ENCODE measurements at regions not wholly inside any gene's neighbourhood (a gene's known extent, or its start where the extent isn't known, plus 50 kb on each side); places are given as distances from the start of the nearest gene placed in this dataset.

- no peak overlapping the region for H2AFZ ChIP-seq (ENCODE audit: low read depth, low read length)
- H3K27ac ChIP-seq (ENCODE audit: low read length): no peak overlapping the region
- no peak for DNase-seq
- no peak overlapping the region for H3K4me2 ChIP-seq (ENCODE audit: insufficient read depth, low read length)
- no peaks in the 10 kb centered on the region for H3K27me3 ChIP-seq (ENCODE audit: insufficient read depth, low read length, poor library complexity)
- no peaks in the 10 kb centered on the region for H4K20me1 ChIP-seq (ENCODE audit: insufficient read depth, low read length)
- H3K4me1 ChIP-seq (ENCODE audit: insufficient read depth, low read length): no peaks in the 10 kb centered on the region
- no peaks in the 10 kb centered on the region for H3K36me3 ChIP-seq (ENCODE audit: insufficient read depth, low read length)
- H3K9me3 ChIP-seq (ENCODE audit: insufficient read depth, low read length, severe bottlenecking): no peaks in the 10 kb centered on the region
- no peaks in the 10 kb centered on the region for H3K79me2 ChIP-seq (ENCODE audit: insufficient read depth, low read length)
- H3K9ac ChIP-seq (ENCODE audit: low read depth, low read length): no peak overlapping the region
- ATAC-seq (ENCODE audit: insufficient read depth, low read depth): no peak
- TF ChIP-seq EZH2 (IDR thresholded peaks at IDR 0.05; ENCODE audit: borderline replicate concordance, low read depth, low read length, severe bottlenecking) (no peak), CTCF (IDR thresholded peaks at IDR 0.05; ENCODE audit: borderline replicate concordance, extremely low read depth, low read length, poor library complexity, severe bottlenecking) (no peak)
- no peak overlapping the region for H3K4me3 ChIP-seq (ENCODE audit: low read depth in 1 of 2, low read length in 2 of 2)
Measured at GRCh38 chr2:81334046-81334445, 1029.5 kb upstream of the LRRTM1 start.

GRCh38 chr2:81328968-81329367 is 1024.4 kb upstream of the LRRTM1 start:
- TF ChIP-seq CTCF (IDR thresholded peaks at IDR 0.05; ENCODE audit: borderline replicate concordance, extremely low read depth, low read length, poor library complexity, severe bottlenecking) (no peak), EZH2 (IDR thresholded peaks at IDR 0.05; ENCODE audit: borderline replicate concordance, low read depth, low read length, severe bottlenecking) (no peak)
- Histone ChIP-seq H3K9ac (ENCODE audit: low read depth, low read length) (no peak overlapping the region), H3K4me2 (ENCODE audit: insufficient read depth, low read length) (no peak overlapping the region), H3K4me1 (ENCODE audit: insufficient read depth, low read length) (no peaks in the 10 kb centered on the region), H3K79me2 (ENCODE audit: insufficient read depth, low read length) (no peaks in the 10 kb centered on the region), H3K9me3 (ENCODE audit: insufficient read depth, low read length, severe bottlenecking) (no peaks in the 10 kb centered on the region), H4K20me1 (ENCODE audit: insufficient read depth, low read length) (no peaks in the 10 kb centered on the region; the same call in 1 of the 2 replicates), H3K4me3 (ENCODE audit: low read depth in 1 of 2, low read length in 2 of 2) (no peak overlapping the region), H3K27me3 (ENCODE audit: insufficient read depth, low read length, poor library complexity) (no peaks in the 10 kb centered on the region), H3K27ac (ENCODE audit: low read length) (no peak overlapping the region), H3K36me3 (ENCODE audit: insufficient read depth, low read length) (no peaks in the 10 kb centered on the region), H2AFZ (ENCODE audit: low read depth, low read length) (no peak overlapping the region)
- DNase-seq (no peak), ATAC-seq (ENCODE audit: insufficient read depth, low read depth) (no peak)

GRCh38 chr2:81327911-81328310 is 1023.4 kb upstream of the LRRTM1 start:
- Histone ChIP-seq H3K9ac (ENCODE audit: low read depth, low read length) (no peak overlapping the region), H3K4me1 (ENCODE audit: insufficient read depth, low read length) (no peaks in the 10 kb centered on the region), H3K27ac (ENCODE audit: low read length) (no peak overlapping the region), H3K4me2 (ENCODE audit: insufficient read depth, low read length) (no peak overlapping the region), H3K36me3 (ENCODE audit: insufficient read depth, low read length) (no peaks in the 10 kb centered on the region), H3K79me2 (ENCODE audit: insufficient read depth, low read length) (no peaks in the 10 kb centered on the region), H4K20me1 (ENCODE audit: insufficient read depth, low read length) (no peaks in the 10 kb centered on the region; the same call in 1 of the 2 replicates), H3K27me3 (ENCODE audit: insufficient read depth, low read length, poor library complexity) (no peaks in the 10 kb centered on the region), H2AFZ (ENCODE audit: low read depth, low read length) (no peak overlapping the region), H3K9me3 (ENCODE audit: insufficient read depth, low read length, severe bottlenecking) (no peaks in the 10 kb centered on the region), H3K4me3 (ENCODE audit: low read depth in 1 of 2, low read length in 2 of 2) (no peak overlapping the region)
- ATAC-seq (ENCODE audit: insufficient read depth, low read depth): no peak
- TF ChIP-seq EZH2 (IDR thresholded peaks at IDR 0.05; ENCODE audit: borderline replicate concordance, low read depth, low read length, severe bottlenecking) (no peak), CTCF (IDR thresholded peaks at IDR 0.05; ENCODE audit: borderline replicate concordance, extremely low read depth, low read length, poor library complexity, severe bottlenecking) (no peak)
- DNase-seq: no peak

- ATAC-seq (ENCODE audit: insufficient read depth, low read depth) (no peak), DNase-seq (no peak)
- no peak for TF ChIP-seq EZH2 (IDR thresholded peaks at IDR 0.05; ENCODE audit: borderline replicate concordance, low read depth, low read length, severe bottlenecking)
- peak; percentile 23 for TF ChIP-seq CTCF (IDR thresholded peaks at IDR 0.05; ENCODE audit: borderline replicate concordance, extremely low read depth, low read length, poor library complexity, severe bottlenecking)
- Histone ChIP-seq H3K36me3 (ENCODE audit: insufficient read depth, low read length) (no peaks in the 10 kb centered on the region), H4K20me1 (ENCODE audit: insufficient read depth, low read length) (no peaks in the 10 kb centered on the region; the same call in 1 of the 2 replicates), H3K9me3 (ENCODE audit: insufficient read depth, low read length, severe bottlenecking) (no peaks in the 10 kb centered on the region), H3K27ac (ENCODE audit: low read length) (no peak overlapping the region), H3K4me3 (ENCODE audit: low read depth in 1 of 2, low read length in 2 of 2) (no peak overlapping the region), H3K9ac (ENCODE audit: low read depth, low read length) (no peak overlapping the region), H3K4me1 (ENCODE audit: insufficient read depth, low read length) (no peaks in the 10 kb centered on the region), H3K27me3 (ENCODE audit: insufficient read depth, low read length, poor library complexity) (no peaks in the 10 kb centered on the region), H3K79me2 (ENCODE audit: insufficient read depth, low read length) (no peaks in the 10 kb centered on the region), H3K4me2 (ENCODE audit: insufficient read depth, low read length) (no peak overlapping the region), H2AFZ (ENCODE audit: low read depth, low read length) (no peak overlapping the region)
Measured at GRCh38 chr2:81324046-81324445, 1019.5 kb upstream of the LRRTM1 start.
